ENCODE measurements at regions not wholly inside any gene's neighbourhood (a gene's known extent, or its start where the extent isn't known, plus 50 kb on each side); places are given as distances from the start of the nearest gene placed in this dataset.

GRCh38 chr3:102068327-102068726, 219.0 kb downstream of the NFKBIZ start:
- peak in 5 of 8 experiments; percentile 31 to 69 (median 44) for ATAC-seq (replicated peaks in 6 of 8)
- H3K4me1 ChIP-seq (replicated peaks in 1 of 2), result no peaks in the 10 kb centered on the region
- no peak overlapping the region for H3K4me3 ChIP-seq
- 40 to 88% (median 77%) methylated on average over 1 of the region's 1 CpG; no CpG with 5 or more reads in 4 of the 10 experiments for WGBS, 10 experiments
- no peak overlapping the region for H3K27ac ChIP-seq
- in situ Hi-C loops (cut with MboI; ENCODE audit: low pct_unique_long_range_greater_than_20kb in 2 of 9, low sequenced_read_pairs in 9 of 9, unreplicated experiment in 9 of 9), result no loop called here

- no peak for ATAC-seq (replicated peaks in 6 of 8)
- 50 to 92% (median 82%) methylated on average over 1 to 2 of the region's 2 CpGs; no CpG with 5 or more reads in 4 of the 10 experiments for WGBS, 10 experiments
- Histone ChIP-seq H3K4me1 (replicated peaks in 1 of 2) (no peaks in the 10 kb centered on the region), H3K4me3 (no peak overlapping the region), H3K27ac (no peak overlapping the region)
- in situ Hi-C loops (cut with MboI; ENCODE audit: low pct_unique_long_range_greater_than_20kb in 2 of 9, low sequenced_read_pairs in 9 of 9, unreplicated experiment in 9 of 9), result no loop called here
These were observed 219.4 kb downstream of the NFKBIZ start for GRCh38 chr3:102068736-102069135.

GRCh38 chr3:102069211-102069662, 219.9 kb downstream of the NFKBIZ start:
- in situ Hi-C loops (cut with MboI; ENCODE audit: low pct_unique_long_range_greater_than_20kb in 2 of 9, low sequenced_read_pairs in 9 of 9, unreplicated experiment in 9 of 9), result no loop called here
- H3K4me1 ChIP-seq (replicated peaks in 1 of 2), result no peaks in the 10 kb centered on the region
- no peak overlapping the region for H3K4me3 ChIP-seq
- no peak overlapping the region for H3K27ac ChIP-seq
- 10 to 67% (median 29%) methylated on average over 1 of the region's 1 CpG; no CpG with 5 or more reads in 3 of the 10 experiments for WGBS, 10 experiments
- ATAC-seq (replicated peaks in 6 of 8), result peak in 5 of 8 experiments; percentile 22 to 79 (median 53)

GRCh38 chr3:102074946-102075345, 225.6 kb downstream of the NFKBIZ start:
- Histone ChIP-seq H3K27ac (no peak overlapping the region), H3K4me3 (no peak overlapping the region), H3K4me1 (replicated peaks in 1 of 2) (no peaks in the 10 kb centered on the region)
- in situ Hi-C loops (cut with MboI; ENCODE audit: low pct_unique_long_range_greater_than_20kb in 2 of 9, low sequenced_read_pairs in 9 of 9, unreplicated experiment in 9 of 9), result no loop called here
- peak in 2 of 8 experiments; percentile 40 to 50 for ATAC-seq (replicated peaks in 6 of 8)

- WGBS, 10 experiments, result 50 to 100% (median 73%) methylated on average over 1 to 3 of the region's 3 CpGs; no CpG with 5 or more reads in 1 of the 10 experiments
- in situ Hi-C loops (cut with MboI; ENCODE audit: low pct_unique_long_range_greater_than_20kb in 2 of 9, low sequenced_read_pairs in 9 of 9, unreplicated experiment in 9 of 9), result no loop called here
- Histone ChIP-seq H3K27ac (no peak overlapping the region), H3K4me3 (no peak overlapping the region), H3K4me1 (replicated peaks in 1 of 2) (no peaks in the 10 kb centered on the region)
- ATAC-seq (replicated peaks in 6 of 8), result no peak
These were observed 229.1 kb downstream of the NFKBIZ start for GRCh38 chr3:102078401-102078800.

- H3K4me3 ChIP-seq, result no peak overlapping the region
- ATAC-seq (replicated peaks in 6 of 8), result peak in 1 of 8 experiments; percentile 19
- no peak overlapping the region for H3K27ac ChIP-seq
- in situ Hi-C loops (cut with MboI; ENCODE audit: low pct_unique_long_range_greater_than_20kb in 2 of 9, low sequenced_read_pairs in 9 of 9, unreplicated experiment in 9 of 9), result no loop called here
- no peaks in the 10 kb centered on the region for H3K4me1 ChIP-seq (replicated peaks in 1 of 2)
- WGBS, 10 experiments, result 51 to 100% (median 65%) methylated on average over 2 to 8 of the region's 8 CpGs
These were observed 229.8 kb downstream of the NFKBIZ start for GRCh38 chr3:102078854-102079808.

- Histone ChIP-seq H3K4me1 (replicated peaks in 1 of 2) (no peaks in the 10 kb centered on the region), H3K27ac (no peak overlapping the region), H3K4me3 (no peak overlapping the region)
- WGBS, 10 experiments, result 0 to 100% (median 75%) methylated on average over 1 to 2 of the region's 2 CpGs; no CpG with 5 or more reads in 1 of the 10 experiments
- in situ Hi-C loops (cut with MboI; ENCODE audit: low pct_unique_long_range_greater_than_20kb in 2 of 9, low sequenced_read_pairs in 9 of 9, unreplicated experiment in 9 of 9), result no loop called here
- ATAC-seq (replicated peaks in 6 of 8), result no peak
These were observed 230.5 kb downstream of the NFKBIZ start for GRCh38 chr3:102079809-102080197.

GRCh38 chr3:102081572-102082289, 232.4 kb downstream of the NFKBIZ start:
- WGBS, 10 experiments, result 17 to 86% (median 79%) methylated on average over 1 to 3 of the region's 3 CpGs
- H3K4me1 ChIP-seq (replicated peaks in 1 of 2), result no peaks in the 10 kb centered on the region
- no peak overlapping the region for H3K4me3 ChIP-seq
- no peak overlapping the region for H3K27ac ChIP-seq
- no peak for ATAC-seq (replicated peaks in 6 of 8)
- in situ Hi-C loops (cut with MboI; ENCODE audit: low pct_unique_long_range_greater_than_20kb in 2 of 9, low sequenced_read_pairs in 9 of 9, unreplicated experiment in 9 of 9), result no loop called here

- H3K4me1 ChIP-seq (replicated peaks in 1 of 2), result no peaks in the 10 kb centered on the region
- 31 to 100% (median 76%) methylated on average over 1 to 2 of the region's 2 CpGs for WGBS, 10 experiments
- H3K27ac ChIP-seq, result no peak overlapping the region
- no peak overlapping the region for H3K4me3 ChIP-seq
- in situ Hi-C loops (cut with MboI; ENCODE audit: low pct_unique_long_range_greater_than_20kb in 2 of 9, low sequenced_read_pairs in 9 of 9, unreplicated experiment in 9 of 9), result no loop called here
- no peak for ATAC-seq (replicated peaks in 6 of 8)
These were observed 234.2 kb downstream of the NFKBIZ start for GRCh38 chr3:102083473-102083872.

GRCh38 chr3:102084006-102084405, 234.7 kb downstream of the NFKBIZ start:
- no peak for ATAC-seq (replicated peaks in 6 of 8)
- in situ Hi-C loops (cut with MboI; ENCODE audit: low pct_unique_long_range_greater_than_20kb in 2 of 9, low sequenced_read_pairs in 9 of 9, unreplicated experiment in 9 of 9), result no loop called here
- Histone ChIP-seq H3K27ac (no peak overlapping the region), H3K4me1 (replicated peaks in 1 of 2) (no peaks in the 10 kb centered on the region), H3K4me3 (no peak overlapping the region)
- WGBS, 10 experiments, result 20 to 95% (median 60%) methylated on average over 2 to 3 of the region's 3 CpGs; no CpG with 5 or more reads in 1 of the 10 experiments

- WGBS, 10 experiments, result 40 to 100% (median 86%) methylated on average over 1 to 3 of the region's 3 CpGs
- Histone ChIP-seq H3K4me3 (no peak overlapping the region), H3K4me1 (replicated peaks in 1 of 2) (peaks cover 2 to 4% of the 10 kb centered on the region in 2 donors), H3K27ac (no peak overlapping the region)
- in situ Hi-C loops (cut with MboI; ENCODE audit: low pct_unique_long_range_greater_than_20kb in 2 of 9, low sequenced_read_pairs in 9 of 9, unreplicated experiment in 9 of 9), result no loop called here
- no peak for ATAC-seq (replicated peaks in 6 of 8)
These were observed 235.4 kb downstream of the NFKBIZ start for GRCh38 chr3:102084704-102085103.

- Histone ChIP-seq H3K27ac (no peak overlapping the region), H3K4me1 (replicated peaks in 1 of 2) (peaks cover 9 to 12% of the 10 kb centered on the region in 2 donors), H3K4me3 (no peak overlapping the region)
- peak in 4 of 8 experiments; percentile 15 to 58 (median 48) for ATAC-seq (replicated peaks in 6 of 8)
- in situ Hi-C loops (cut with MboI; ENCODE audit: low pct_unique_long_range_greater_than_20kb in 2 of 9, low sequenced_read_pairs in 9 of 9, unreplicated experiment in 9 of 9), result no loop called here
- WGBS, 10 experiments, result 18 to 80% (median 58%) methylated on average over 1 to 3 of the region's 3 CpGs
These were observed 236.3 kb downstream of the NFKBIZ start for GRCh38 chr3:102085431-102086176.

GRCh38 chr3:102087236-102087635, 237.9 kb downstream of the NFKBIZ start:
- ATAC-seq (replicated peaks in 6 of 8), result peak in 2 of 8 experiments; percentile 6 to 23
- in situ Hi-C loops (cut with MboI; ENCODE audit: low pct_unique_long_range_greater_than_20kb in 2 of 9, low sequenced_read_pairs in 9 of 9, unreplicated experiment in 9 of 9), result no loop called here
- 18 to 100% (median 77%) methylated on average over 1 to 4 of the region's 4 CpGs for WGBS, 10 experiments
- Histone ChIP-seq H3K4me3 (no peak overlapping the region), H3K27ac (no peak overlapping the region), H3K4me1 (replicated peaks in 1 of 2) (peaks cover 10 to 16% of the 10 kb centered on the region in 2 donors)

Measured in motor neuron (in vitro differentiated cells).